ENCODE measurements at regions not wholly inside any gene's neighbourhood (a gene's known extent, or its start where the extent isn't known, plus 50 kb on each side); places are given as distances from the start of the nearest gene placed in this dataset.

- H3K4me3 ChIP-seq = no peak overlapping the region
- H3K36me3 ChIP-seq = no peaks in the 10 kb centered on the region
- H3K4me1 ChIP-seq = no peaks in the 10 kb centered on the region
- DNase-seq (ENCODE audit: extremely low spot score) = no peak
- intact Hi-C loops (cut with DNase I) = no loop called here
- H3K9me3 ChIP-seq = no peaks in the 10 kb centered on the region
- 87% methylated on average over 4 of the region's 4 CpGs for WGBS
- no peaks in the 10 kb centered on the region for H3K27me3 ChIP-seq
- H3K27ac ChIP-seq (replicated peaks in 1 of 4) = no peak overlapping the region
- no peak for TF ChIP-seq CTCF (IDR thresholded peaks at IDR 0.05)
- TF ChIP-seq POLR2A (IDR thresholded peaks at IDR 0.05; ENCODE audit: low read depth) = no peak
- TF ChIP-seq EP300 (IDR thresholded peaks at IDR 0.05) = no peak
- no peak for TF ChIP-seq POLR2AphosphoS5 (IDR thresholded peaks at IDR 0.05)
These were observed 184.0 kb downstream of the ACTL7B start for GRCh38 chr9:108671794-108672193.

- Histone ChIP-seq H3K27ac (replicated peaks in 1 of 4) (no peak overlapping the region), H3K9me3 (no peaks in the 10 kb centered on the region), H3K36me3 (no peaks in the 10 kb centered on the region), H3K27me3 (no peaks in the 10 kb centered on the region), H3K4me3 (no peak overlapping the region), H3K4me1 (no peaks in the 10 kb centered on the region)
- 86% methylated on average over 5 of the region's 5 CpGs for WGBS
- TF ChIP-seq POLR2A (IDR thresholded peaks at IDR 0.05; ENCODE audit: low read depth) = no peak
- TF ChIP-seq CTCF (IDR thresholded peaks at IDR 0.05) = no peak
- no peak for TF ChIP-seq EP300 (IDR thresholded peaks at IDR 0.05)
- TF ChIP-seq POLR2AphosphoS5 (IDR thresholded peaks at IDR 0.05) = no peak
- intact Hi-C loops (cut with DNase I) = no loop called here
- DNase-seq (ENCODE audit: extremely low spot score) = no peak
These were observed 184.6 kb downstream of the ACTL7B start for GRCh38 chr9:108671176-108671575.

- no peaks in the 10 kb centered on the region for H3K9me3 ChIP-seq
- no peak for DNase-seq (ENCODE audit: extremely low spot score)
- no peak overlapping the region for H3K27ac ChIP-seq (replicated peaks in 1 of 4)
- TF ChIP-seq POLR2A (IDR thresholded peaks at IDR 0.05; ENCODE audit: low read depth) (no peak), EP300 (IDR thresholded peaks at IDR 0.05) (no peak), CTCF (IDR thresholded peaks at IDR 0.05) (no peak), POLR2AphosphoS5 (IDR thresholded peaks at IDR 0.05) (no peak)
- H3K27me3 ChIP-seq = no peaks in the 10 kb centered on the region
- H3K36me3 ChIP-seq = no peaks in the 10 kb centered on the region
- intact Hi-C loops (cut with DNase I) = no loop called here
- 55% methylated on average over 4 of the region's 4 CpGs for WGBS
- no peaks in the 10 kb centered on the region for H3K4me1 ChIP-seq
- no peak overlapping the region for H3K4me3 ChIP-seq
These were observed 186.8 kb downstream of the ACTL7B start for GRCh38 chr9:108668938-108669335.

GRCh38 chr9:108668191-108668937 lies 187.4 kb downstream of the ACTL7B start:
- H3K36me3 ChIP-seq = no peaks in the 10 kb centered on the region
- DNase-seq (ENCODE audit: extremely low spot score) = no peak
- intact Hi-C loops (cut with DNase I) = no loop called here

More at GRCh38 chr9:108668191-108668937, 187.4 kb downstream of the ACTL7B start:
- Histone ChIP-seq H3K27me3 (no peaks in the 10 kb centered on the region), H3K4me3 (no peak overlapping the region), H3K27ac (replicated peaks in 1 of 4) (no peak overlapping the region), H3K9me3 (no peaks in the 10 kb centered on the region), H3K4me1 (no peaks in the 10 kb centered on the region)
- WGBS = 77% methylated on average over 5 of the region's 5 CpGs
- TF ChIP-seq EP300 (IDR thresholded peaks at IDR 0.05) (no peak), POLR2A (IDR thresholded peaks at IDR 0.05; ENCODE audit: low read depth) (no peak), CTCF (IDR thresholded peaks at IDR 0.05) (no peak), POLR2AphosphoS5 (IDR thresholded peaks at IDR 0.05) (no peak)
